Activated CD4-positive, alpha-beta T cell treated with anti-CD3 and anti-CD28 coated beads, Interleukin-2, Interleukin-4, amounts not matched to agents 100 ng/mL and 50 ng/mL, durations not matched to agents 16 hours and 8 hours (primary cell): ENCODE measurements at regions not wholly inside any gene's neighbourhood (a gene's known extent, or its start where the extent isn't known, plus 50 kb on each side); places are given as distances from the start of the nearest gene placed in this dataset.

Experiments
- DNase-seq: peaks from one replicate; pipeline ENCODE4 v3.0.0-alpha.2; 2020; ENCODE audit warnings: low spot score

- no peak for DNase-seq
These were observed 602.8 kb downstream of the BRINP3 start for GRCh38 chr1:189874715-189875435.

- no peak for DNase-seq
These were observed 597.5 kb downstream of the BRINP3 start for GRCh38 chr1:189880135-189880534.

DNA sequence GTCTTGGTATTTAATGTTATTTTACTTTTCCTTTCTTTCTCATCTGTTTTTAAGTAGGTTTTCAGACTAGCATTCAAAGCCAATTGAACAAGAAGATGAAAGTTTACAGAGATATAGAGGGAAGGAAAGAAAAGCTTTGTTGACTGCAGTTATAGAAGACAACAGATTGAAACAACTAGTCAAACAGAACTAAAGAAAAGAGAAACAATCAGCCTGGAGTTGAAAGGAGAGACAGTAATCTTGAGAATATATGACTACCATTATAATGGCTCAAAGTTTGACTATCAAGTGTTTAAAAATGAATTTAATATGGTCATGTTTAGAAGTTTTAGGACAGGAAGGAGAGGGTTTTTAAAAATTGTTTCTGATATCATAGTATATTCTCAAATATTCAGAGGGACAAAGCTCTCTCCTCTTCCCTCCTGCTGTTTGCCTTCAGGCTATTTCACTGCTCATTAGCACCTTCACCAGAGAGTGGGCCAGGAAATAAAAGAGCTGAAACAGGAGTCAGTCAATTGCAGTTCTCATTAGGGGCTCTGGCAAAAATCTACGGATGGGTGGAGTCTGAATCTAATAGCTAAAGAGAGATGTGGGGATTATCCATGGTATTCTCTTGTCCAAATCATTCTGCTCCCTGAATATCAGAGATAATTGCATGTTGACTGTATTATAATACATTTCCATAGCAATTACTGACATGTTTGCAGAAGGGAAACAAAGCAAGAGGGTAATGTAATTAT is 577.8 kb downstream of the BRINP3 start:
- DNase-seq, result no peak

- no peak for DNase-seq
These were observed 573.2 kb downstream of the BRINP3 start for GRCh38 chr1:189904509-189904908.

DNA sequence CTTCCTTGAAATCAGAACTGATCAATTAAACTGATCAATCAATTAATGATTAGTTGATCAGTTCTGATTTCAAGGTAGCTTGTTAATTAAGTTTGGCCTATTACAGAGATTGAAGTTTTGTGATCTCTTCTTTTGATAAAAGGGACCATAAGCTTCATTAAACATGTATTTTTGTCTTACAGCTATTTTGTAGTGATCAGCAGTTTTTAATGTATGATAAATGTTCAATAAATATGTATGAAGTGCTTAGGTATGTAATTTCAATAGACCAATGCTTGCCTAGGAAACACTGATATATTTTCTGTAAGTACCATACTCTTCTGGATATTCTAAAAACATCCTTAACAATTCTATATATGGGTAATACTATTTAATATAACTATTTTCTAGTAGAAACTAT is 569.6 kb downstream of the BRINP3 start:
- no peak for DNase-seq

DNA sequence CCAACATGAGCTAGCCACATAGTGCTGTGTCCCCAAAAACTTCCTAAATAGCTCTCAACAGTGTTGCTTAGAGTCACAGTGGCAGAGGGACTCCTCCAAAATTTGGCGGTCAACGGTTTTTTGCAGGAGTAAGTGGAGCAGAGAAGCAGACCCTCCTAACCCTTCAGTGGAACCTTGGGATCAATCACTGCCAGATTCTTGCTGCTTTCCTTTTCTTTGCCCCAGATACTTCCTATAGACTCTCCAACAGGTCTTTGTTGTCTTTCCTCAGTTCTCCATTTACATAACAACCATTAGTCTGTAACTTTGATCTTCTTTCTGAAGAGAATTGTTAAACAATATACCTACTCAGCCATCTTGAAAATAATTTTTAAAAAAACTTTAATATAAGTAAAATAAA is 556.1 kb downstream of the BRINP3 start:
- no peak for DNase-seq

DNA sequence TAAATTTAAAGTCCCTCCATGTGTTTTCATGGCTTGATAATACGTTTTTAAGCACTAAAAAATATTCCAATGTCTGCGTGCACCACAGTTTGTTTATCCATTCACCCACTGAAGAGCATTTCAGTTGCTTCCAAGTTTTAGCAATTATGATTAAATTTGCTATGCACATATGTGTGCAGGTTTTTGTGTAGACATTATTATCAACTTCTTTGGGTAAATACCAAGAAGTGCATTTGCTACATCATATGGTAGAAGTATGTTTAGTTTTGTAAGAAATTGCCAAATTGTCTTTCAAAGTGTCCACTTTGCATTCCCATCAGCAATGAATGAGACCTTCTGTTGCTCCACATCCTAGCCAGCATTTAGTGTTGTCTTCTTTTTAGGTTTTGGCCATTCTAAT is 550.0 kb downstream of the BRINP3 start:
- DNase-seq, result no peak

DNA sequence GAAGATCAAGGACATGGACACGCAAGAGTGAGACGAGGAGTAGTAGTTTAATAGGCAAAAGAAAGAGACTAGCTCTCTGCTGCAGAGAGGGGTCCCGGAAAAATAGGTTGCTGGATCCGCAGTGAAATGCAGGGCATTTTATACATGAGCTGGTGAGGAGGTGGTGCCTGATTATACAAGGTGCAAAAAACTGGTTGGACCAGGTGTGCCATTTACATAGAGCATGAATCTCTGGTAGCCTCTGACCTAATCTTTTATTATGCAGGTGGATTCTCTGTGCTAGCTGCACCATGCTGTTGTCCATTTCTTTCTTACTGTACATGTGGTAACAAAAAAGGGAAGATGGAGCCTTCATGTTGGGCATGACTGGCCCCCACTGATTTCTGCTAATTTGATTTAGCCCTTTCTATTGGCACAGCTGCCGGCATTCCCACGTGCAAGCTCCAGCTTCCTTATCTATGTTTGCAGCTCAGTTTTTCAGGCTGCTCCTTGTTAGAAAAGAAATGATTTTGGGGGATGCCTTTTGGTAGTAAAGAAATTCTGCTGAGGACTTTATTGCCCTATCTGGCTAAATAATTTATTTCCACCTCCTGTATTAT is 548.1 kb downstream of the BRINP3 start:
- DNase-seq, result no peak

DNA sequence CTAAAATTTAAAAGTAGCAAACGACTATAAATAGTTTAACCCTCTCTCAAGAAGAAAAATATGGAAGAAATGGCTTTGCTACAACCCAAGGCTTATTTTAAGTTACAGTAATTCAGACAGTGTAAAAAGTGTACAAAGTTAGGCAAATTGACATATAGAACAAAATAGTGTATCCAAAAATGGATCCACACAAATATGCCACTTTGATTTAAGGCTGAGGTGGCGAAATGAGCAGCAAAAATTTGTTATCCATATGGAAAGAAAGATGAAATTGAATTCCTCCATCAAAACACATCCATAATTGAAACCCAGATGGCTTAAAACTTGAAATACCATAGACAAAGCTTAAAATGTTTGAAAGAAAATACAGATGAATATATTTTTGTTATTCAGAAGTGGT is 540.8 kb downstream of the BRINP3 start:
- DNase-seq, result no peak

GRCh38 chr1:189939967-189940366 is 537.7 kb downstream of the BRINP3 start:
- DNase-seq, result no peak

- DNase-seq, result no peak
These were observed 535.7 kb downstream of the BRINP3 start for GRCh38 chr1:189941922-189942321.

- DNase-seq, result no peak
These were observed 518.9 kb downstream of the BRINP3 start for GRCh38 chr1:189958756-189959155.

DNA sequence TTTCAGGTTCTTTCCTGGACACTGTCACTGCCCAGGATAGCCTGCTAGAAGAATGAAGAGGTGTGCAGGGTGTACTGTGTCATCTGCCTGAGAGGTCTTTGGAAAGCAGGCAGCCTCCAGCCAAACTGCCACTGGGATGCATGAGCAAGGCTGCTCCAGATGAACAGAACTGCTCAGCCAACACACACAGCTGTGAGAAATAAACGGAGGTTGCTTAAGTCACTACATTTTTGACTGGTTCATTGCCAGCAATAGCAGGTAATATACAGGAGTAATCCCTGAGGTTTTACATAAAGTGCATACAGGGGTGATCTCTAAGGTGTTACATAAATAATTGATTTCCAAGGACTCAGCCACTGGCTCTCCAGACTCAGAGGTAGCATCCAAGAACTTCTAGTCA is 516.9 kb downstream of the BRINP3 start:
- DNase-seq, result no peak

DNA sequence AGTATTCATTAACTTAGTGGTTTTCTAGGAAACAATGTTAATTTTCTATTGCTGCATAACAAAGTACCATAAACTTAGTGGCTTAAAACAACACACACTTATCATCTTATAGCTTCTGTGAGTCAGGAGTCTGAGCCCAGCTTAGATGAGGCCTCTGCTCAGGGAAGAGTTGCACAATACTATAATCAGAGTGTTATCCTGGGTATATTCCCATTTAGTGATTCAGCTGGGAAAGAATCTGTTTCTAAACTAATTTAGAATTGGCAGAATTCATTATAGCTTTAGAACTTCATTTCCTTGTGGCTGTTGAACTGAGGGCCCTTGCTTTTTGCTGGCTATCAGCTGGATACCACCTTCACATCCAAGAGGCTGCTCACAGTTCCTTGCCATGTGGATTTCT is 515.5 kb downstream of the BRINP3 start:
- DNase-seq, result no peak

DNA sequence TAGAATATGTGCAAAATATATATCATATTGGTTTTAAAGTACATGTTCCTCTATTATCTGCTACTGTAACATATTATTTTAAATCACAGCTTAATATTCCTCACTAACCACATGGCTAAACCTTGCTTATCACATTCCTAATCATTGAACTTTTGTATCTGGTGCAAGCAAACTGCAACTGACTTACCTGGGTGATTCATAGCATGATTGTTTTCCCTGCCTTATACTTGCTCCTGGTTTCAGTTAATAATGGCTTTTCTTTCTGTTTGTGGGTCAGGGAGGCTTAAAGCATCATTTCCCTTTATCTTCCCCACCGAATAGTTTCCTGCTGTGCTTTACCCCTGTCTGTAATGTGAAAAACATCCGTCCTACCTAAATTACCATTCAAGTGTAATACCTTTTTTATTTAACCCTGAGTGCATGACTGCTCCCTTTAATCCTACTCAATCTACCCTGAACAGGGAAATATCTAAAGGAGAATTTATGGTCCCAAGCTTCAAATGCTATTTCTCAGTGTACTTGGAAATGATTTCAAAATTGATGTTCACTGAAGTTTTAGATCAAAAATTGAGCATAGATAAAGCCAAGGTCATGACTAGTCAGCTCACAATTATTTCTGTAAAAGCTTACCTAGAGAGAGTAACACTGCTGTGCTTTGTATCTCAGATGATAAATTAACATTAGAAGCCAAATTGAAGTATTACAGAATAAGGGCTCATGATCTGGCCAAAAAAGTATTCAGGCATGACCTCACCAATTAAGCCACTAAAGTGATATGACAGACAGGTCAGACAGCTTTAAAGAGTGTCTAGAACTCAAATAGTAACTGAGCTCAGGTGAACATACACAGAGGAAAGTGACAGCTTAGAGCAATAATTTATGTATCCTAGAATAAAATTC is 507.1 kb downstream of the BRINP3 start:
- no peak for DNase-seq

DNA sequence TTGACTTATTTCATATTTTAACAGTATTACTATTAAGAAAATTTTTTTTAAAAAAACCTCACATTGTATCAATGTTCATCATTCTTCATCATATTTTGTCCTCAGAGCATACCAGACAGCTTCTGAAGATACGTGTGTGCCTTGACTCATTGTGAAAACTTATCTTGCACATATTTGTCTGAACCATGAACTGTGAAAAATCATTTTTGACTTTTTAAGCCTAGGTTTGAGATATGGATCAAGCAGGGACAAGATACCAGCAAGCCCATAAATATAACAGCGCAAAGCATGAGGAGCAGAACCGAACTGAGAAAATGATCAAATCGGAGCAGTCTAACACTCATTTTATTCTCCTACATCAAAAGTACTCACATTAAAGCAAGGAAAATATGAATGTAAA is 506.0 kb downstream of the BRINP3 start:
- DNase-seq, result no peak

- DNase-seq, result no peak
These were observed 500.5 kb downstream of the BRINP3 start for GRCh38 chr1:189977184-189977583.

GRCh38 chr1:189983166-189983890 is 494.3 kb downstream of the BRINP3 start:
- DNase-seq, result no peak

- DNase-seq, result no peak
These were observed 491.1 kb downstream of the BRINP3 start for GRCh38 chr1:189986516-189986915.

DNA sequence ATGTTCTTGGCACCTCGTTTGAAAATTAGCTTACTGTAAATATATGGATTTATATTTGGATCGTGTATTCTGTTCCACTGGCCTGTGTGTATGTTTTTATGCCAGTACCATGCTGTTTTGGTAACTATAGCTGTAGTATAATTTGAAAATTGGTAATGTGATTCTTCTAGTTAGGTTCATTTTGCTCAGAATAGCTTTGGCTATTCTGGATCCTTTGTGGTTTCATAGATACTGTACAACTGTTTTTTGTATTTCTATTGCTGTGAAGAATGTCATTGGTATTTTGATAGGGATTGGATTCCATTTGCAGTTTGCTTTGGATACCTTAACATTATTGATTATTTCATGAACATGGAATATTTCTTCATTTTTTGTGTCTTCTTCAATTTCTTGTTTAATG is 490.2 kb downstream of the BRINP3 start:
- no peak for DNase-seq

GRCh38 chr1:189992856-189993255 is 484.8 kb downstream of the BRINP3 start:
- DNase-seq, result no peak
